Activated B cell treated with CpG ODN at 0.5 μM for 24 hours (primary cell): ENCODE measurements at regions not wholly inside any gene's neighbourhood (a gene's known extent, or its start where the extent isn't known, plus 50 kb on each side); places are given as distances from the start of the nearest gene placed in this dataset.

ENCODE experiments used
- ATAC-seq: fragments of 200-7000 bp; cut with Tn5 transposase; one replicate; pipeline ENCODE4 v1.10.0; 2021; ENCODE audit warnings: low read depth, mild to moderate bottlenecking, moderate library complexity
- CTCF ChIA-PET: fragments of 350-600 bp; sonication (Branson Sonifier 250); formaldehyde crosslinking; loops from one replicate; lab custom pipeline; 2021; ENCODE audit warnings: antibody characterized with exemption; lab: Charles Lee
- POLR2A ChIA-PET: fragments of 350-600 bp; sonication (Branson Sonifier 250); formaldehyde crosslinking; loops from one replicate; lab custom pipeline; 2021; ENCODE audit warnings: antibody characterized with exemption; lab: Charles Lee
- DNase-seq: peaks from one replicate; pipeline ENCODE4 v3.0.0; 2022
- H3K27ac Mint-ChIP-seq: one replicate; pipeline ENCODE4 v1.8.0; 2020; ENCODE audit warnings: mixed read lengths
- H3K27me3 Mint-ChIP-seq: one replicate; pipeline ENCODE4 v1.8.0; 2021; ENCODE audit warnings: mixed read lengths
- H3K36me3 Mint-ChIP-seq: one replicate; pipeline ENCODE4 v1.8.0; 2021; ENCODE audit warnings: low read depth, mixed read lengths
- H3K4me1 Mint-ChIP-seq: one replicate; pipeline ENCODE4 v1.8.0; 2021; ENCODE audit warnings: mixed read lengths
- H3K4me3 Mint-ChIP-seq: one replicate; pipeline ENCODE4 v1.8.0; 2020; ENCODE audit warnings: mild to moderate bottlenecking, mixed read lengths
- H3K9me3 Mint-ChIP-seq: one replicate; pipeline ENCODE4 v1.8.0; 2020; ENCODE audit warnings: mixed read lengths
- intact Hi-C: fragments of 100-400 bp; cut with micrococcal nuclease; formaldehyde crosslinking; loops from one replicate; pipeline ENCODE4 v1.15.1; 2024
- TF ChIP-seq, protein P1 (sequence below): fragments of 200-600 bp; IDR thresholded peaks from one replicate; pipeline ENCODE4 v1.8.0; 2022; ENCODE audit warnings: antibody characterized with exemption, mild to moderate bottlenecking

DNA sequence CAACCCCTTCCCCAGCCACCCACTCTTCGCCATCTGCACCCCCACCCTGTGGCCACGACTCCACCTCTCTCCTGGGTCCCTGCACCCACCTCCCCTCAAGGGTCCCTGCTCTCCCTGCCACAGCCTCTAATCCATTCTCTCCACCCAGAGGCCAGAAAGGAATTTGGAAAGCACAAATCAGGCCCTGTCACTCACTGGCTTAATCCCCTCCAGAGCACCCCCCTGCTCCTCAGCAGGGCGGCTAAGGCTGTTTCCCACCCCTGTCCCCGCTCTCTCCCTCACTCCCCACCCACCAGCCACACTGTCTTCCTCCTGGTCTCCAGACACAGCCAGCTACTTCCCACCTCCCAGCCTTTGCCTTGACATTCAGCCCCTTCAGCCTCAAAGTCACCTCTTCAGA is 150.0 kb upstream of the LINGO1 start:
- H3K36me3 Mint-ChIP-seq, result no peaks in the 10 kb centered on the region
- H3K27ac Mint-ChIP-seq, result no peak overlapping the region
- intact Hi-C loops, result no loop called here
- DNase-seq (no peak), ATAC-seq (no peak)
- peaks cover 8% of the 10 kb centered on the region for H3K27me3 Mint-ChIP-seq
- CTCF ChIA-PET, result no interaction called here
- H3K4me3 Mint-ChIP-seq, result no peak overlapping the region
- TF ChIP-seq, protein P1, sequence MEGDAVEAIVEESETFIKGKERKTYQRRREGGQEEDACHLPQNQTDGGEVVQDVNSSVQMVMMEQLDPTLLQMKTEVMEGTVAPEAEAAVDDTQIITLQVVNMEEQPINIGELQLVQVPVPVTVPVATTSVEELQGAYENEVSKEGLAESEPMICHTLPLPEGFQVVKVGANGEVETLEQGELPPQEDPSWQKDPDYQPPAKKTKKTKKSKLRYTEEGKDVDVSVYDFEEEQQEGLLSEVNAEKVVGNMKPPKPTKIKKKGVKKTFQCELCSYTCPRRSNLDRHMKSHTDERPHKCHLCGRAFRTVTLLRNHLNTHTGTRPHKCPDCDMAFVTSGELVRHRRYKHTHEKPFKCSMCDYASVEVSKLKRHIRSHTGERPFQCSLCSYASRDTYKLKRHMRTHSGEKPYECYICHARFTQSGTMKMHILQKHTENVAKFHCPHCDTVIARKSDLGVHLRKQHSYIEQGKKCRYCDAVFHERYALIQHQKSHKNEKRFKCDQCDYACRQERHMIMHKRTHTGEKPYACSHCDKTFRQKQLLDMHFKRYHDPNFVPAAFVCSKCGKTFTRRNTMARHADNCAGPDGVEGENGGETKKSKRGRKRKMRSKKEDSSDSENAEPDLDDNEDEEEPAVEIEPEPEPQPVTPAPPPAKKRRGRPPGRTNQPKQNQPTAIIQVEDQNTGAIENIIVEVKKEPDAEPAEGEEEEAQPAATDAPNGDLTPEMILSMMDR, result no peak
- POLR2A ChIA-PET, result no interaction called here
- no peaks in the 10 kb centered on the region for H3K4me1 Mint-ChIP-seq
- H3K9me3 Mint-ChIP-seq, result peaks cover 5% of the 10 kb centered on the region

DNA sequence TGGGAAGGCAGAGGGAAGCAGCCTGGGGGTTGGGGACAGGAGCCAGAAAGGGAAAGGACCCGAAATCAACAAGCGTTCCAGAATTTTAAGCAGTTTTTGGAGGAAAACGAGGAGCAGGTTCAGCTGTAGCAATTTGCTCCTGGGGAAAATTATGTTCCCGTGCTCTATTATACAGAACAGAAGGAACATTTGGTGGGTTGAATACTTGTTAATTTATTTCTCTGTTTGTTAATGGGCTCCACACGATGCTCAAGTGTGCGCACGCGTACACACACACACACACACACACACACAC is 149.2 kb upstream of the LINGO1 start:
- TF ChIP-seq, protein P1, result no peak
- no peaks in the 10 kb centered on the region for H3K36me3 Mint-ChIP-seq
- H3K27me3 Mint-ChIP-seq, result peaks cover 7% of the 10 kb centered on the region
- H3K9me3 Mint-ChIP-seq, result peaks cover 5% of the 10 kb centered on the region
- intact Hi-C loops, result no loop called here
- no peaks in the 10 kb centered on the region for H3K4me1 Mint-ChIP-seq
- ChIA-PET CTCF (no interaction called here), POLR2A (no interaction called here)
- H3K27ac Mint-ChIP-seq, result no peak overlapping the region
- ATAC-seq (no peak), DNase-seq (no peak)
- H3K4me3 Mint-ChIP-seq, result no peak overlapping the region

DNA sequence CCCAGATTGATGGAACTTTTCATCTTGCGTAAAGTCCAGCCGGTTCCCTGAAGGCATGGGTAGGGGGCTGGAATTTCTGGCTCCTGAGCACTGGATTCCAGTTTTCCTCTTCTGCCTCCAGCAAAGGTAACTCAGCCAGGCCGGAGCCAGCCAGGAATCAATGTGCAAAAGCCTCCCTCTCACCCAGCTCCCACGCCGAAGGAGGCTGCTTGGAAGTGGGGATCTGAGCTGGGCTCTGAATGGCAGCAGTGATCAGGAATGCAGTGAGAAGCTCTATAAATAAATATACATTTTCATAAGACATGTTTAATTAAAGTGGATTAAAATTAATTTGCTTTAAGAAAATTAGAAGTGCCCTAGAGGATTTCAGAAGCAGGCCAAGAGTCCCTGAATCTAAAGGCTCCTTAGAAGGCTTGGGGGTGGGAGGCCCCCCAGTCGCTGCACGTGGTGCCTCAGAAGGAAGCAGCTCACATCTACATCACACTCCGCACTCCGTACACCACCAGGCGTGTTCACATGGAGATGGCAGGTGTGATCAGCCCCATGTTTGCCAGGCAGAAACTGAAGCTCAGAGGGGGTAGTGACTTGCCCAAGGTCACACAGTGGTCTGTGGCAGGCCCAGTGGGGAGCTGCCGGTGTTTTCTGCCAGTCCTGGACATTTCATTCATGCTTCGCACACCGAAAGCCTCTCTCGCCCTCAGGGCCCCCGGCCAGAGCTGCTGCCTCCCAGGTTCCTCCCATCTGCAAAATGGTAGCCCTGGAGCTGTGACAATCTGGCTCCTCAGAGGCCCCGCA is 148.6 kb upstream of the LINGO1 start:
- TF ChIP-seq, protein P1, result no peak
- intact Hi-C loops, result no loop called here

DNA sequence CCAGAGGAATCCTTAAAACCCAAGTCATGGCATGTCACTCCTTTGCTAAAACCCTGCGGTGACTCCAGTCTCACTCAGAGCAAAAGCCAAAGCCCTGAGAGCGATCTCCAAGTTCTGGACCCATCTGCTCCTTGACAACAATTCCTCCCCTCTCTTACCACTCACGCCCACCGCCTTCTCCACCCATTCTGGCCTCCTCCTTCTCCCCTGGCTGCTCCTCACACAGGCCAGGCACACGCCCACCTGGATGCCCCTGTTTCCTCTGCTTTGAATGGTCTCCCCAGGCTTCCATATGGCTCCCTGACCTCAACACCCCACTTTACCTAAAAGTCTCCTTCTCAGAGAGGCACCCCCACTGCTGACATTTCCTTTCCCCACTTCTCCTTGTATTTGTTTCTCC is 146.1 kb upstream of the LINGO1 start:
- no peaks in the 10 kb centered on the region for H3K36me3 Mint-ChIP-seq
- ATAC-seq (no peak), DNase-seq (no peak)
- H3K4me3 Mint-ChIP-seq, result no peak overlapping the region
- no peak overlapping the region for H3K27ac Mint-ChIP-seq
- peaks cover 5% of the 10 kb centered on the region for H3K9me3 Mint-ChIP-seq
- POLR2A ChIA-PET, result no interaction called here
- TF ChIP-seq, protein P1, result no peak
- intact Hi-C loops, result no loop called here
- H3K27me3 Mint-ChIP-seq, result peaks cover 3% of the 10 kb centered on the region
- H3K4me1 Mint-ChIP-seq, result no peaks in the 10 kb centered on the region
- CTCF ChIA-PET, result no interaction called here

More for the DNA sequence above, 148.6 kb upstream of the LINGO1 start:
- POLR2A ChIA-PET, result no interaction called here
- no peaks in the 10 kb centered on the region for H3K4me1 Mint-ChIP-seq
- CTCF ChIA-PET, result no interaction called here
- peaks cover 5% of the 10 kb centered on the region for H3K9me3 Mint-ChIP-seq
- ATAC-seq (no peak), DNase-seq (no peak)
- no peaks in the 10 kb centered on the region for H3K36me3 Mint-ChIP-seq
- no peak overlapping the region for H3K27ac Mint-ChIP-seq
- H3K27me3 Mint-ChIP-seq, result peaks cover 7% of the 10 kb centered on the region
- H3K4me3 Mint-ChIP-seq, result no peak overlapping the region

DNA sequence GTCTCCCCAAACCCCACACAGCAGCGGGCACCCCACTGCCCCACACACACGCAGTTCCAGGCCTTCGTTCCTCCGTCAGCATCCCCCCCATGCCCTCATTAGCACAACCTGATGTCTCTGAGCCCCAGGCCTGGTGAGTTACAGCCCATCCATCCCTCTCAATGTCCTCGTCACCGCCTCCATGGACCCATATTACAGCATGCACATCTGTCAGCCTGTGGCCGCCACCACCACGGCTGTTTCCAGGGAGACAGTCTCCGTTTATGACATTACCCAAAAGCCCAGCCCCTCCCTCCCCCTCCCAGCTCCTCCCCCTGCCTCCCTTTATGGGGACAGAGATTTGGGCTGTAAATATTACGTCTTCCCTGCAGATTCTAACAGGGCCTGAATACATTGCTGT is 143.1 kb upstream of the LINGO1 start:
- no peaks in the 10 kb centered on the region for H3K36me3 Mint-ChIP-seq
- H3K9me3 Mint-ChIP-seq, result peaks cover 5% of the 10 kb centered on the region
- H3K27me3 Mint-ChIP-seq, result peaks cover 3% of the 10 kb centered on the region
- TF ChIP-seq, protein P1, result no peak
- intact Hi-C loops, result no loop called here
- no peaks in the 10 kb centered on the region for H3K4me1 Mint-ChIP-seq
- POLR2A ChIA-PET, result no interaction called here
- DNase-seq, result no peak
- H3K27ac Mint-ChIP-seq, result no peak overlapping the region
- ATAC-seq, result no peak
- H3K4me3 Mint-ChIP-seq, result no peak overlapping the region
- CTCF ChIA-PET, result no interaction called here
